ENCODE measurements at regions not wholly inside any gene's neighbourhood (a gene's known extent, or its start where the extent isn't known, plus 50 kb on each side); places are given as distances from the start of the nearest gene placed in this dataset.

GRCh38 chr9:86798966-86799365 is 148.3 kb downstream of the GAS1 start:
- no peak for DNase-seq (ENCODE audit: low read depth in 1 of 2, low spot score in 2 of 2)
- Histone ChIP-seq H3K4me3 (no peak overlapping the region), H3K4me1 (replicated peaks) (no peaks in the 10 kb centered on the region), H3K9me3 (replicated peaks) (no peaks in the 10 kb centered on the region), H3K36me3 (no peaks in the 10 kb centered on the region), H3K27me3 (replicated peaks) (no peaks in the 10 kb centered on the region), H3K27ac (no peak overlapping the region)

GRCh38 chr9:86796666-86797065 is 150.6 kb downstream of the GAS1 start:
- Histone ChIP-seq H3K27me3 (replicated peaks) (no peaks in the 10 kb centered on the region), H3K4me1 (replicated peaks) (no peaks in the 10 kb centered on the region), H3K4me3 (no peak overlapping the region), H3K9me3 (replicated peaks) (no peaks in the 10 kb centered on the region), H3K36me3 (no peaks in the 10 kb centered on the region), H3K27ac (no peak overlapping the region)
- DNase-seq (ENCODE audit: low read depth in 1 of 2, low spot score in 2 of 2): no peak

- no peak overlapping the region for H3K27ac ChIP-seq
- H3K36me3 ChIP-seq: no peaks in the 10 kb centered on the region
- H3K27me3 ChIP-seq (replicated peaks): no peaks in the 10 kb centered on the region
- no peaks in the 10 kb centered on the region for H3K4me1 ChIP-seq (replicated peaks)
- DNase-seq (ENCODE audit: low read depth in 1 of 2, low spot score in 2 of 2): no peak
- H3K9me3 ChIP-seq (replicated peaks): no peaks in the 10 kb centered on the region
- H3K4me3 ChIP-seq: no peak overlapping the region
Observed at GRCh38 chr9:86795823-86796553, 151.3 kb downstream of the GAS1 start.

GRCh38 chr9:86795047-86795442 is 152.3 kb downstream of the GAS1 start:
- Histone ChIP-seq H3K4me1 (replicated peaks) (no peaks in the 10 kb centered on the region), H3K9me3 (replicated peaks) (no peaks in the 10 kb centered on the region), H3K27ac (no peak overlapping the region), H3K4me3 (no peak overlapping the region), H3K36me3 (no peaks in the 10 kb centered on the region), H3K27me3 (replicated peaks) (no peaks in the 10 kb centered on the region)
- no peak for DNase-seq (ENCODE audit: low read depth in 1 of 2, low spot score in 2 of 2)

- Histone ChIP-seq H3K4me3 (no peak overlapping the region), H3K36me3 (no peaks in the 10 kb centered on the region), H3K9me3 (replicated peaks) (no peaks in the 10 kb centered on the region), H3K27ac (no peak overlapping the region), H3K4me1 (replicated peaks) (no peaks in the 10 kb centered on the region), H3K27me3 (replicated peaks) (no peaks in the 10 kb centered on the region)
- DNase-seq (ENCODE audit: low read depth in 1 of 2, low spot score in 2 of 2): no peak
Observed at GRCh38 chr9:86794391-86795046, 152.8 kb downstream of the GAS1 start.

- DNase-seq (ENCODE audit: low read depth in 1 of 2, low spot score in 2 of 2): peak in 1 of 2 experiments; percentile 4
Observed at GRCh38 chr9:86792136-86792535, 155.2 kb downstream of the GAS1 start.

GRCh38 chr9:86790805-86791204 is 156.5 kb downstream of the GAS1 start:
- no peak overlapping the region for H3K27ac ChIP-seq
- no peaks in the 10 kb centered on the region for H3K36me3 ChIP-seq
- DNase-seq (ENCODE audit: low read depth in 1 of 2, low spot score in 2 of 2): no peak
- no peak overlapping the region for H3K4me3 ChIP-seq
- no peaks in the 10 kb centered on the region for H3K4me1 ChIP-seq (replicated peaks)
- H3K27me3 ChIP-seq (replicated peaks): no peaks in the 10 kb centered on the region
- no peaks in the 10 kb centered on the region for H3K9me3 ChIP-seq (replicated peaks)

More at GRCh38 chr9:86792136-86792535, 155.2 kb downstream of the GAS1 start:
- H3K27ac ChIP-seq: no peak overlapping the region
- no peaks in the 10 kb centered on the region for H3K36me3 ChIP-seq
- H3K9me3 ChIP-seq (replicated peaks): no peaks in the 10 kb centered on the region
- H3K4me1 ChIP-seq (replicated peaks): no peaks in the 10 kb centered on the region
- H3K4me3 ChIP-seq: no peak overlapping the region
- no peaks in the 10 kb centered on the region for H3K27me3 ChIP-seq (replicated peaks)

GRCh38 chr9:86788456-86788855 is 158.8 kb downstream of the GAS1 start:
- DNase-seq (ENCODE audit: low read depth in 1 of 2, low spot score in 2 of 2): no peak
- no peaks in the 10 kb centered on the region for H3K4me1 ChIP-seq (replicated peaks)
- no peak overlapping the region for H3K27ac ChIP-seq
- H3K36me3 ChIP-seq: no peaks in the 10 kb centered on the region
- H3K9me3 ChIP-seq (replicated peaks): no peaks in the 10 kb centered on the region
- no peak overlapping the region for H3K4me3 ChIP-seq
- H3K27me3 ChIP-seq (replicated peaks): no peaks in the 10 kb centered on the region

GRCh38 chr9:86783884-86784283 is 163.4 kb downstream of the GAS1 start:
- Histone ChIP-seq H3K9me3 (replicated peaks) (no peaks in the 10 kb centered on the region), H3K36me3 (no peaks in the 10 kb centered on the region), H3K27me3 (replicated peaks) (no peaks in the 10 kb centered on the region), H3K4me3 (no peak overlapping the region), H3K27ac (no peak overlapping the region), H3K4me1 (replicated peaks) (no peaks in the 10 kb centered on the region)
- DNase-seq (ENCODE audit: low read depth in 1 of 2, low spot score in 2 of 2): no peak

GRCh38 chr9:86782831-86783230 is 164.5 kb downstream of the GAS1 start:
- Histone ChIP-seq H3K27ac (no peak overlapping the region), H3K9me3 (replicated peaks) (no peaks in the 10 kb centered on the region), H3K4me1 (replicated peaks) (no peaks in the 10 kb centered on the region), H3K4me3 (no peak overlapping the region), H3K36me3 (no peaks in the 10 kb centered on the region), H3K27me3 (replicated peaks) (no peaks in the 10 kb centered on the region)
- no peak for DNase-seq (ENCODE audit: low read depth in 1 of 2, low spot score in 2 of 2)

- no peaks in the 10 kb centered on the region for H3K9me3 ChIP-seq (replicated peaks)
- no peak overlapping the region for H3K27ac ChIP-seq
- no peak overlapping the region for H3K4me3 ChIP-seq
- no peaks in the 10 kb centered on the region; the same call in 1 of the 2 replicates for H3K27me3 ChIP-seq (replicated peaks)
- DNase-seq (ENCODE audit: low read depth in 1 of 2, low spot score in 2 of 2): no peak
- no peaks in the 10 kb centered on the region for H3K4me1 ChIP-seq (replicated peaks)
- no peaks in the 10 kb centered on the region for H3K36me3 ChIP-seq
Observed at GRCh38 chr9:86778761-86779160, 168.5 kb downstream of the GAS1 start.

- no peak overlapping the region for H3K4me3 ChIP-seq
- no peak for DNase-seq (ENCODE audit: low read depth in 1 of 2, low spot score in 2 of 2)
- no peak overlapping the region for H3K27ac ChIP-seq
- H3K36me3 ChIP-seq: no peaks in the 10 kb centered on the region
- H3K4me1 ChIP-seq (replicated peaks): no peaks in the 10 kb centered on the region
- no peaks in the 10 kb centered on the region for H3K9me3 ChIP-seq (replicated peaks)
- H3K27me3 ChIP-seq (replicated peaks): no peaks in the 10 kb centered on the region; the same call in 1 of the 2 replicates
Observed at GRCh38 chr9:86775718-86776117, 171.6 kb downstream of the GAS1 start.

- no peaks in the 10 kb centered on the region for H3K36me3 ChIP-seq
- no peaks in the 10 kb centered on the region for H3K9me3 ChIP-seq (replicated peaks)
- H3K27ac ChIP-seq: no peak overlapping the region
- no peaks in the 10 kb centered on the region for H3K4me1 ChIP-seq (replicated peaks)
- H3K4me3 ChIP-seq: no peak overlapping the region
- no peak for DNase-seq (ENCODE audit: low read depth in 1 of 2, low spot score in 2 of 2)
- no peaks in the 10 kb centered on the region; the same call in 1 of the 2 replicates for H3K27me3 ChIP-seq (replicated peaks)
Observed at GRCh38 chr9:86774116-86774515, 173.2 kb downstream of the GAS1 start.

- Histone ChIP-seq H3K27ac (no peak overlapping the region), H3K9me3 (replicated peaks) (no peaks in the 10 kb centered on the region)
- DNase-seq (ENCODE audit: low read depth in 1 of 2, low spot score in 2 of 2): no peak
Observed at GRCh38 chr9:86773422-86773945, 173.8 kb downstream of the GAS1 start.

More at GRCh38 chr9:86773422-86773945, 173.8 kb downstream of the GAS1 start:
- H3K4me3 ChIP-seq: no peak overlapping the region
- H3K36me3 ChIP-seq: no peaks in the 10 kb centered on the region
- no peaks in the 10 kb centered on the region; the same call in 1 of the 2 replicates for H3K27me3 ChIP-seq (replicated peaks)
- no peaks in the 10 kb centered on the region for H3K4me1 ChIP-seq (replicated peaks)
